ENCODE measurements at regions not wholly inside any gene's neighbourhood (a gene's known extent, or its start where the extent isn't known, plus 50 kb on each side); places are given as distances from the start of the nearest gene placed in this dataset.

DNA sequence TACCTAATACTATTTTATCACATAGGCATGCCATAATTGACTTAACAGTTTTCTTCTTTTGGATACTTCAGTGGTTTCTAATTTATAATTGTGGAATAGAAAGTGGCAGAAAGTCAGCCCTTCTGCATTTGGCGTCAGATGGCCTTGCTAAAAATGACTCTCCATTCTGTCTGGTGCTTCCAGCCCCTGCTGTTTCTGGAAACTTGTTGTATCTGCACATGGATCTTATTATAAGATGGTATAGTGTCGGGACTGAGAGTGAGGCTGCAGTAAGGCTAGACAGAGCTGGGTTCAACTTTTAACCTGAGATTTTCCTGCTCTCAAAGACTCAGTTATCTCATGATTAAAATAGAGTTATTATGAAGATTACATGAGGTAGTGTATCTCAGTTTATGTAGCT, 74.8 kb upstream of the WDR72 start:
- no peak for TF ChIP-seq EZH2 (IDR thresholded peaks at IDR 0.05; ENCODE audit: insufficient read depth, low read length)
- TF ChIP-seq, protein P1, sequence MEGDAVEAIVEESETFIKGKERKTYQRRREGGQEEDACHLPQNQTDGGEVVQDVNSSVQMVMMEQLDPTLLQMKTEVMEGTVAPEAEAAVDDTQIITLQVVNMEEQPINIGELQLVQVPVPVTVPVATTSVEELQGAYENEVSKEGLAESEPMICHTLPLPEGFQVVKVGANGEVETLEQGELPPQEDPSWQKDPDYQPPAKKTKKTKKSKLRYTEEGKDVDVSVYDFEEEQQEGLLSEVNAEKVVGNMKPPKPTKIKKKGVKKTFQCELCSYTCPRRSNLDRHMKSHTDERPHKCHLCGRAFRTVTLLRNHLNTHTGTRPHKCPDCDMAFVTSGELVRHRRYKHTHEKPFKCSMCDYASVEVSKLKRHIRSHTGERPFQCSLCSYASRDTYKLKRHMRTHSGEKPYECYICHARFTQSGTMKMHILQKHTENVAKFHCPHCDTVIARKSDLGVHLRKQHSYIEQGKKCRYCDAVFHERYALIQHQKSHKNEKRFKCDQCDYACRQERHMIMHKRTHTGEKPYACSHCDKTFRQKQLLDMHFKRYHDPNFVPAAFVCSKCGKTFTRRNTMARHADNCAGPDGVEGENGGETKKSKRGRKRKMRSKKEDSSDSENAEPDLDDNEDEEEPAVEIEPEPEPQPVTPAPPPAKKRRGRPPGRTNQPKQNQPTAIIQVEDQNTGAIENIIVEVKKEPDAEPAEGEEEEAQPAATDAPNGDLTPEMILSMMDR (IDR thresholded peaks at IDR 0.05; ENCODE audit: insufficient read depth, low read depth, low read length), result no peak

Measured in astrocyte (in vitro differentiated cells and primary cell).